ENCODE measurements at regions not wholly inside any gene's neighbourhood (a gene's known extent, or its start where the extent isn't known, plus 50 kb on each side); places are given as distances from the start of the nearest gene placed in this dataset.

GRCh38 chr12:105672121-105672975 is 341.9 kb downstream of the C12orf75 start:
- TF ChIP-seq CTCF (conservative IDR thresholded peaks at IDR 0.05 in 1 of 2, IDR thresholded peaks at IDR 0.05 in 1 of 2; ENCODE audit: low read depth in 1 of 2, low read length in 2 of 2) (no peak), EZH2 (IDR thresholded peaks at IDR 0.05; ENCODE audit: low read length, missing control alignments) (no peak)

All from fibroblast of lung (primary cell).